ENCODE measurements at regions not wholly inside any gene's neighbourhood (a gene's known extent, or its start where the extent isn't known, plus 50 kb on each side); places are given as distances from the start of the nearest gene placed in this dataset.

GRCh38 chr21:26412885-26413284 is 160.2 kb downstream of the CYYR1 start:
- no peak for DNase-seq

- DNase-seq, result no peak
These were observed 163.4 kb downstream of the CYYR1 start for GRCh38 chr21:26409735-26410134.

GRCh38 chr21:26408511-26408910 is 164.6 kb downstream of the CYYR1 start:
- no peak for DNase-seq

GRCh38 chr21:26406526-26406925 is 166.6 kb downstream of the CYYR1 start:
- DNase-seq, result no peak

- DNase-seq, result peak; percentile 25
These were observed 167.2 kb downstream of the CYYR1 start for GRCh38 chr21:26405735-26406361.

GRCh38 chr21:26405071-26405470 is 168.0 kb downstream of the CYYR1 start:
- no peak for DNase-seq

GRCh38 chr21:26404288-26404687 is 168.8 kb downstream of the CYYR1 start:
- DNase-seq, result no peak

GRCh38 chr21:26403321-26403720 is 169.8 kb downstream of the CYYR1 start:
- no peak for DNase-seq

- DNase-seq, result no peak
These were observed 175.5 kb downstream of the CYYR1 start for GRCh38 chr21:26397545-26397944.

- DNase-seq, result no peak
These were observed 178.7 kb downstream of the CYYR1 start for GRCh38 chr21:26394341-26394740.

GRCh38 chr21:26391166-26391565 is 181.9 kb downstream of the CYYR1 start:
- DNase-seq, result no peak

- no peak for DNase-seq
These were observed 183.0 kb downstream of the CYYR1 start for GRCh38 chr21:26389971-26390641.

- no peak for DNase-seq
These were observed 184.3 kb downstream of the CYYR1 start for GRCh38 chr21:26388731-26389231.

GRCh38 chr21:26385721-26386120 is 187.4 kb downstream of the CYYR1 start:
- DNase-seq, result no peak

GRCh38 chr21:26379561-26379960 is 193.5 kb downstream of the CYYR1 start:
- DNase-seq, result peak; percentile 6

- no peak for DNase-seq
These were observed 195.9 kb downstream of the CYYR1 start for GRCh38 chr21:26377111-26377694.

- no peak for DNase-seq
These were observed 198.3 kb downstream of the CYYR1 start for GRCh38 chr21:26374817-26375216.

- no peak for DNase-seq
These were observed 198.2 kb upstream of the APP start for GRCh38 chr21:26368591-26369320.

GRCh38 chr21:26366781-26367180 is 196.2 kb upstream of the APP start:
- DNase-seq, result no peak

- DNase-seq, result no peak
These were observed 195.3 kb upstream of the APP start for GRCh38 chr21:26365849-26366248.

- no peak for DNase-seq
These were observed 181.1 kb upstream of the APP start for GRCh38 chr21:26351661-26352060.

GRCh38 chr21:26332867-26333266 is 162.3 kb upstream of the APP start:
- no peak for DNase-seq

GRCh38 chr21:26331205-26331980 is 160.8 kb upstream of the APP start:
- DNase-seq, result no peak
